NCI-H774 (cell line): ENCODE measurements at regions not wholly inside any gene's neighbourhood (a gene's known extent, or its start where the extent isn't known, plus 50 kb on each side); places are given as distances from the start of the nearest gene placed in this dataset.
"Not testable (repeated sequence)": the region's sequence is repeated elsewhere in the genome, so short reads cannot be mapped to it uniquely, and the experiment has no call there.

Experiments used
- DNase-seq: peaks from one replicate; lab custom pipeline; 2025; lab: John Stamatoyannopoulos, UW

GRCh38 chr11:95647355-95647754 is 142.2 kb downstream of the FAM76B start:
- no peak for DNase-seq

GRCh38 chr11:95641495-95641894 is 148.1 kb downstream of the FAM76B start:
- no peak for DNase-seq

- no peak for DNase-seq
Observed at GRCh38 chr11:95638501-95638900, 151.1 kb downstream of the FAM76B start.

- DNase-seq, result no peak
Observed at GRCh38 chr11:95625164-95625900, 164.2 kb downstream of the FAM76B start.

GRCh38 chr11:95616256-95616804 is 173.3 kb downstream of the FAM76B start:
- DNase-seq, result no peak

GRCh38 chr11:95611827-95612226 is 177.8 kb downstream of the FAM76B start:
- no peak for DNase-seq

GRCh38 chr11:95610185-95610584 is 179.4 kb downstream of the FAM76B start:
- DNase-seq, result not testable (repeated sequence)

GRCh38 chr11:95608093-95608492 is 181.5 kb downstream of the FAM76B start:
- DNase-seq, result no peak

- DNase-seq, result no peak
Observed at GRCh38 chr11:95606824-95607223, 182.8 kb downstream of the FAM76B start.

- DNase-seq, result no peak
Observed at GRCh38 chr11:95605271-95605940, 184.2 kb downstream of the FAM76B start.

- DNase-seq, result no peak
Observed at GRCh38 chr11:95599959-95600586, 189.5 kb downstream of the FAM76B start.

- no peak for DNase-seq
Observed at GRCh38 chr11:95595973-95596489, 193.6 kb downstream of the FAM76B start.

- no peak for DNase-seq
Observed at GRCh38 chr11:95595541-95595940, 194.0 kb downstream of the FAM76B start.

- no peak for DNase-seq
Observed at GRCh38 chr11:95593111-95593510, 196.5 kb downstream of the FAM76B start.

GRCh38 chr11:95592471-95592870 is 197.1 kb downstream of the FAM76B start:
- DNase-seq, result no peak

- DNase-seq, result no peak
Observed at GRCh38 chr11:95589893-95590612, 199.5 kb downstream of the FAM76B start.

- DNase-seq, result no peak
Observed at GRCh38 chr11:95588821-95589220, 200.8 kb downstream of the FAM76B start.

GRCh38 chr11:95586661-95587060 is 202.9 kb downstream of the FAM76B start:
- no peak for DNase-seq

- DNase-seq, result no peak
Observed at GRCh38 chr11:95586155-95586554, 203.4 kb downstream of the FAM76B start.

- DNase-seq, result no peak
Observed at GRCh38 chr11:95585752-95586077, 203.9 kb downstream of the FAM76B start.

- DNase-seq, result no peak
Observed at GRCh38 chr11:95585069-95585751, 204.4 kb downstream of the FAM76B start.

- DNase-seq, result no peak
Observed at GRCh38 chr11:95584589-95584988, 205.0 kb downstream of the FAM76B start.
